NCI-H1105 treated with DMSO at 0.1 percent for 48 hours (cell line): ENCODE measurements at regions not wholly inside any gene's neighbourhood (a gene's known extent, or its start where the extent isn't known, plus 50 kb on each side); places are given as distances from the start of the nearest gene placed in this dataset.
A peak's percentile ranks its signal among the peaks of the same experiment; 100 is the strongest.
"Not testable (repeated sequence)": the region's sequence is repeated elsewhere in the genome, so short reads cannot be mapped to it uniquely, and the experiment has no call there.

Experiments used
- DNase-seq: peaks from one replicate; lab custom pipeline; 2025; lab: John Stamatoyannopoulos, UW

GRCh38 chr11:100409267-100409666, 277.8 kb upstream of the ARHGAP42 start:
- not testable (repeated sequence) for DNase-seq

- peak; percentile 39 for DNase-seq
Measured at GRCh38 chr11:100419518-100419917, 267.6 kb upstream of the ARHGAP42 start.

GRCh38 chr11:100434821-100435641, 252.1 kb upstream of the ARHGAP42 start:
- no peak for DNase-seq

GRCh38 chr11:100438376-100438775, 248.7 kb upstream of the ARHGAP42 start:
- DNase-seq, result no peak

GRCh38 chr11:100441086-100441485, 246.0 kb upstream of the ARHGAP42 start:
- no peak for DNase-seq

GRCh38 chr11:100442017-100442416, 245.1 kb upstream of the ARHGAP42 start:
- DNase-seq, result no peak

GRCh38 chr11:100445231-100445735, 241.8 kb upstream of the ARHGAP42 start:
- DNase-seq, result peak; percentile 59

GRCh38 chr11:100451801-100452460, 235.2 kb upstream of the ARHGAP42 start:
- not testable (repeated sequence) for DNase-seq

- DNase-seq, result no peak
Measured at GRCh38 chr11:100459811-100460210, 227.3 kb upstream of the ARHGAP42 start.

- no peak for DNase-seq
Measured at GRCh38 chr11:100460426-100460825, 226.7 kb upstream of the ARHGAP42 start.

GRCh38 chr11:100467821-100468508, 219.1 kb upstream of the ARHGAP42 start:
- DNase-seq, result no peak

- DNase-seq, result no peak
Measured at GRCh38 chr11:100469835-100470234, 217.3 kb upstream of the ARHGAP42 start.

- no peak for DNase-seq
Measured at GRCh38 chr11:100472727-100473389, 214.2 kb upstream of the ARHGAP42 start.

- DNase-seq, result no peak
Measured at GRCh38 chr11:100473390-100473740, 213.7 kb upstream of the ARHGAP42 start.

GRCh38 chr11:100484948-100485347, 202.1 kb upstream of the ARHGAP42 start:
- DNase-seq, result no peak

GRCh38 chr11:100498780-100499179, 188.3 kb upstream of the ARHGAP42 start:
- no peak for DNase-seq

- DNase-seq, result no peak
Measured at GRCh38 chr11:100501450-100501849, 185.6 kb upstream of the ARHGAP42 start.

GRCh38 chr11:100512475-100512874, 174.6 kb upstream of the ARHGAP42 start:
- DNase-seq, result no peak

- DNase-seq, result no peak
Measured at GRCh38 chr11:100515087-100515486, 172.0 kb upstream of the ARHGAP42 start.

GRCh38 chr11:100525197-100525596, 161.9 kb upstream of the ARHGAP42 start:
- no peak for DNase-seq

GRCh38 chr11:100525635-100526034, 161.5 kb upstream of the ARHGAP42 start:
- DNase-seq, result peak; percentile 3

- peak; percentile 4 for DNase-seq
Measured at GRCh38 chr11:100528872-100529416, 158.1 kb upstream of the ARHGAP42 start.
